ENCODE measurements at regions not wholly inside any gene's neighbourhood (a gene's known extent, or its start where the extent isn't known, plus 50 kb on each side); places are given as distances from the start of the nearest gene placed in this dataset.

DNA sequence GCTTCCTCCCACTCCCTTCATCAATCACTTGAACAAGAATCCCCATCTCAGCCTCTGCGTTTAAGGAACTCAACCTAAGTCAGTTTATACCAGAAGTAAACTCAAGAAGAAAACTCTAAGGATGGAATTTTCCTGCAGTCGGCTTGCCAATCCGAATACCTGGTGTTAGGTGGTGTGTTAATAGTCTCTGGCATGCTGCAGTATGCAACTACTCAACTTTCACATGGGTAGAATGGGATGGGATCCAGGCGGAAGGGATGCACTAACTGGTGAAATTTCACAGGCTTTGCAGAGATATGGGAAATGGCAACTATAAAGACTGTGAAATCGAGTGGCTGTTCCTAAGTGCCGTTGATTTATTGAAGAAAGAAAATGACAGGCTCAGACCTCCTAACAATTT is 560.6 kb downstream of the TLE1 start (continued):
- TF ChIP-seq, protein P1, sequence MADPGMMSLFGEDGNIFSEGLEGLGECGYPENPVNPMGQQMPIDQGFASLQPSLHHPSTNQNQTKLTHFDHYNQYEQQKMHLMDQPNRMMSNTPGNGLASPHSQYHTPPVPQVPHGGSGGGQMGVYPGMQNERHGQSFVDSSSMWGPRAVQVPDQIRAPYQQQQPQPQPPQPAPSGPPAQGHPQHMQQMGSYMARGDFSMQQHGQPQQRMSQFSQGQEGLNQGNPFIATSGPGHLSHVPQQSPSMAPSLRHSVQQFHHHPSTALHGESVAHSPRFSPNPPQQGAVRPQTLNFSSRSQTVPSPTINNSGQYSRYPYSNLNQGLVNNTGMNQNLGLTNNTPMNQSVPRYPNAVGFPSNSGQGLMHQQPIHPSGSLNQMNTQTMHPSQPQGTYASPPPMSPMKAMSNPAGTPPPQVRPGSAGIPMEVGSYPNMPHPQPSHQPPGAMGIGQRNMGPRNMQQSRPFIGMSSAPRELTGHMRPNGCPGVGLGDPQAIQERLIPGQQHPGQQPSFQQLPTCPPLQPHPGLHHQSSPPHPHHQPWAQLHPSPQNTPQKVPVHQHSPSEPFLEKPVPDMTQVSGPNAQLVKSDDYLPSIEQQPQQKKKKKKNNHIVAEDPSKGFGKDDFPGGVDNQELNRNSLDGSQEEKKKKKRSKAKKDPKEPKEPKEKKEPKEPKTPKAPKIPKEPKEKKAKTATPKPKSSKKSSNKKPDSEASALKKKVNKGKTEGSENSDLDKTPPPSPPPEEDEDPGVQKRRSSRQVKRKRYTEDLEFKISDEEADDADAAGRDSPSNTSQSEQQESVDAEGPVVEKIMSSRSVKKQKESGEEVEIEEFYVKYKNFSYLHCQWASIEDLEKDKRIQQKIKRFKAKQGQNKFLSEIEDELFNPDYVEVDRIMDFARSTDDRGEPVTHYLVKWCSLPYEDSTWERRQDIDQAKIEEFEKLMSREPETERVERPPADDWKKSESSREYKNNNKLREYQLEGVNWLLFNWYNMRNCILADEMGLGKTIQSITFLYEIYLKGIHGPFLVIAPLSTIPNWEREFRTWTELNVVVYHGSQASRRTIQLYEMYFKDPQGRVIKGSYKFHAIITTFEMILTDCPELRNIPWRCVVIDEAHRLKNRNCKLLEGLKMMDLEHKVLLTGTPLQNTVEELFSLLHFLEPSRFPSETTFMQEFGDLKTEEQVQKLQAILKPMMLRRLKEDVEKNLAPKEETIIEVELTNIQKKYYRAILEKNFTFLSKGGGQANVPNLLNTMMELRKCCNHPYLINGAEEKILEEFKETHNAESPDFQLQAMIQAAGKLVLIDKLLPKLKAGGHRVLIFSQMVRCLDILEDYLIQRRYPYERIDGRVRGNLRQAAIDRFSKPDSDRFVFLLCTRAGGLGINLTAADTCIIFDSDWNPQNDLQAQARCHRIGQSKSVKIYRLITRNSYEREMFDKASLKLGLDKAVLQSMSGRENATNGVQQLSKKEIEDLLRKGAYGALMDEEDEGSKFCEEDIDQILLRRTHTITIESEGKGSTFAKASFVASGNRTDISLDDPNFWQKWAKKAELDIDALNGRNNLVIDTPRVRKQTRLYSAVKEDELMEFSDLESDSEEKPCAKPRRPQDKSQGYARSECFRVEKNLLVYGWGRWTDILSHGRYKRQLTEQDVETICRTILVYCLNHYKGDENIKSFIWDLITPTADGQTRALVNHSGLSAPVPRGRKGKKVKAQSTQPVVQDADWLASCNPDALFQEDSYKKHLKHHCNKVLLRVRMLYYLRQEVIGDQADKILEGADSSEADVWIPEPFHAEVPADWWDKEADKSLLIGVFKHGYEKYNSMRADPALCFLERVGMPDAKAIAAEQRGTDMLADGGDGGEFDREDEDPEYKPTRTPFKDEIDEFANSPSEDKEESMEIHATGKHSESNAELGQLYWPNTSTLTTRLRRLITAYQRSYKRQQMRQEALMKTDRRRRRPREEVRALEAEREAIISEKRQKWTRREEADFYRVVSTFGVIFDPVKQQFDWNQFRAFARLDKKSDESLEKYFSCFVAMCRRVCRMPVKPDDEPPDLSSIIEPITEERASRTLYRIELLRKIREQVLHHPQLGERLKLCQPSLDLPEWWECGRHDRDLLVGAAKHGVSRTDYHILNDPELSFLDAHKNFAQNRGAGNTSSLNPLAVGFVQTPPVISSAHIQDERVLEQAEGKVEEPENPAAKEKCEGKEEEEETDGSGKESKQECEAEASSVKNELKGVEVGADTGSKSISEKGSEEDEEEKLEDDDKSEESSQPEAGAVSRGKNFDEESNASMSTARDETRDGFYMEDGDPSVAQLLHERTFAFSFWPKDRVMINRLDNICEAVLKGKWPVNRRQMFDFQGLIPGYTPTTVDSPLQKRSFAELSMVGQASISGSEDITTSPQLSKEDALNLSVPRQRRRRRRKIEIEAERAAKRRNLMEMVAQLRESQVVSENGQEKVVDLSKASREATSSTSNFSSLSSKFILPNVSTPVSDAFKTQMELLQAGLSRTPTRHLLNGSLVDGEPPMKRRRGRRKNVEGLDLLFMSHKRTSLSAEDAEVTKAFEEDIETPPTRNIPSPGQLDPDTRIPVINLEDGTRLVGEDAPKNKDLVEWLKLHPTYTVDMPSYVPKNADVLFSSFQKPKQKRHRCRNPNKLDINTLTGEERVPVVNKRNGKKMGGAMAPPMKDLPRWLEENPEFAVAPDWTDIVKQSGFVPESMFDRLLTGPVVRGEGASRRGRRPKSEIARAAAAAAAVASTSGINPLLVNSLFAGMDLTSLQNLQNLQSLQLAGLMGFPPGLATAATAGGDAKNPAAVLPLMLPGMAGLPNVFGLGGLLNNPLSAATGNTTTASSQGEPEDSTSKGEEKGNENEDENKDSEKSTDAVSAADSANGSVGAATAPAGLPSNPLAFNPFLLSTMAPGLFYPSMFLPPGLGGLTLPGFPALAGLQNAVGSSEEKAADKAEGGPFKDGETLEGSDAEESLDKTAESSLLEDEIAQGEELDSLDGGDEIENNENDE (IDR thresholded peaks at IDR 0.05; ENCODE audit: insufficient replicate concordance, low read length), result no peak
- TF ChIP-seq GTF2F1 (IDR thresholded peaks at IDR 0.05; ENCODE audit: borderline replicate concordance, low read depth, low read length), result no peak
- no peak for TF ChIP-seq SIN3A (conservative IDR thresholded peaks at IDR 0.05 in 1 of 2, IDR thresholded peaks at IDR 0.05 in 1 of 2; ENCODE audit: low read depth in 1 of 2, low read length in 2 of 2)
- no peak for TF ChIP-seq RNF2 (IDR thresholded peaks at IDR 0.05; ENCODE audit: borderline replicate concordance, low read depth, low read length, missing control alignments, poor library complexity, severe bottlenecking)
- no peak for TF ChIP-seq RBBP5 (IDR thresholded peaks at IDR 0.05; ENCODE audit: borderline replicate concordance, low read depth, low read length)
- TF ChIP-seq CEBPB (IDR thresholded peaks at IDR 0.05; ENCODE audit: low read depth, low read length), result no peak
- TF ChIP-seq HDAC6 (IDR thresholded peaks at IDR 0.05; ENCODE audit: low read depth, low read length), result no peak
- TF ChIP-seq SUZ12 (IDR thresholded peaks at IDR 0.05; ENCODE audit: low read length), result no peak
- TF ChIP-seq, protein P2, sequence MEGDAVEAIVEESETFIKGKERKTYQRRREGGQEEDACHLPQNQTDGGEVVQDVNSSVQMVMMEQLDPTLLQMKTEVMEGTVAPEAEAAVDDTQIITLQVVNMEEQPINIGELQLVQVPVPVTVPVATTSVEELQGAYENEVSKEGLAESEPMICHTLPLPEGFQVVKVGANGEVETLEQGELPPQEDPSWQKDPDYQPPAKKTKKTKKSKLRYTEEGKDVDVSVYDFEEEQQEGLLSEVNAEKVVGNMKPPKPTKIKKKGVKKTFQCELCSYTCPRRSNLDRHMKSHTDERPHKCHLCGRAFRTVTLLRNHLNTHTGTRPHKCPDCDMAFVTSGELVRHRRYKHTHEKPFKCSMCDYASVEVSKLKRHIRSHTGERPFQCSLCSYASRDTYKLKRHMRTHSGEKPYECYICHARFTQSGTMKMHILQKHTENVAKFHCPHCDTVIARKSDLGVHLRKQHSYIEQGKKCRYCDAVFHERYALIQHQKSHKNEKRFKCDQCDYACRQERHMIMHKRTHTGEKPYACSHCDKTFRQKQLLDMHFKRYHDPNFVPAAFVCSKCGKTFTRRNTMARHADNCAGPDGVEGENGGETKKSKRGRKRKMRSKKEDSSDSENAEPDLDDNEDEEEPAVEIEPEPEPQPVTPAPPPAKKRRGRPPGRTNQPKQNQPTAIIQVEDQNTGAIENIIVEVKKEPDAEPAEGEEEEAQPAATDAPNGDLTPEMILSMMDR (IDR thresholded peaks at IDR 0.05; ENCODE audit: control extremely low read depth in 1 of 3, insufficient read depth in 1 of 3, low read depth in 1 of 3, low read length in 3 of 3), result no peak
